ENCODE measurements at regions not wholly inside any gene's neighbourhood (a gene's known extent, or its start where the extent isn't known, plus 50 kb on each side); places are given as distances from the start of the nearest gene placed in this dataset.

DNA sequence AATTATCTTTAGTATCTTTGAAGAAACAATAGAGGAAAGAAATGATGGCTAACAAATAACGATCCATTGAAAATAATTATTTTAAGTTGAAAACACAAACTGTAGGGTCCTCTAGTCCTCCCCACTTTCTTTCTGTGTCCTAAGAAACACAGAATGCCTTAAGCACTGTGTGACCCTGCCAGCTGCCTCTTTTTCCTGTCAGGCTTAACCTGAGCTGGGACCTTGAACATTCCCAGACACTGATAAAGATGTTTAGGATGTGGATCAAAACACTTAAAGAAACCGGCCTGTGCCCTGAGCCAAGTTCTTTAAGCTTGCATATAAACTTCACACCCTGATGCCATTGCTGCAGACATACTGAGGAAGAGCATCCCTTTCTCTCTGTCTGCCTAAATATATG lies 755.4 kb upstream of the VRK2 start:
- H3K4me3 ChIP-seq (ENCODE audit: insufficient read depth, low read length, poor library complexity, severe bottlenecking), result no peak overlapping the region
- no peak overlapping the region for H3K4me2 ChIP-seq (ENCODE audit: low read depth, low read length, poor library complexity, severe bottlenecking)
- H3K36me3 ChIP-seq (ENCODE audit: low read length), result no peaks in the 10 kb centered on the region
- 0 out of 2 replicates have a peak, but pooled peaks cover 3% of the 10 kb centered on the region for H3K9me2 ChIP-seq (replicated peaks; ENCODE audit: insufficient read depth, low read length)
- no peaks in the 10 kb centered on the region for H4K20me1 ChIP-seq (ENCODE audit: low read depth, low read length)
- H3K9me3 ChIP-seq (ENCODE audit: insufficient read depth, low read length), result no peaks in the 10 kb centered on the region
- H3K79me2 ChIP-seq (ENCODE audit: insufficient read depth, low read length), result no peaks in the 10 kb centered on the region
- no peak overlapping the region for H3K9ac ChIP-seq (ENCODE audit: low read length)
- no peaks in the 10 kb centered on the region for H3K27me3 ChIP-seq (ENCODE audit: low read length)
- no peak overlapping the region for H3K27ac ChIP-seq (ENCODE audit: low read depth, low read length)
- no peaks in the 10 kb centered on the region for H3F3A ChIP-seq (ENCODE audit: insufficient read depth)
- H2AFZ ChIP-seq (ENCODE audit: low read depth, low read length, severe bottlenecking), result no peak overlapping the region
- TF ChIP-seq CTCF (IDR thresholded peaks at IDR 0.05; ENCODE audit: insufficient read depth, low read length, poor library complexity, severe bottlenecking), result no peak
- TF ChIP-seq EZH2phosphoT487 (conservative IDR thresholded peaks at IDR 0.05; ENCODE audit: low read length), result no peak

DNA sequence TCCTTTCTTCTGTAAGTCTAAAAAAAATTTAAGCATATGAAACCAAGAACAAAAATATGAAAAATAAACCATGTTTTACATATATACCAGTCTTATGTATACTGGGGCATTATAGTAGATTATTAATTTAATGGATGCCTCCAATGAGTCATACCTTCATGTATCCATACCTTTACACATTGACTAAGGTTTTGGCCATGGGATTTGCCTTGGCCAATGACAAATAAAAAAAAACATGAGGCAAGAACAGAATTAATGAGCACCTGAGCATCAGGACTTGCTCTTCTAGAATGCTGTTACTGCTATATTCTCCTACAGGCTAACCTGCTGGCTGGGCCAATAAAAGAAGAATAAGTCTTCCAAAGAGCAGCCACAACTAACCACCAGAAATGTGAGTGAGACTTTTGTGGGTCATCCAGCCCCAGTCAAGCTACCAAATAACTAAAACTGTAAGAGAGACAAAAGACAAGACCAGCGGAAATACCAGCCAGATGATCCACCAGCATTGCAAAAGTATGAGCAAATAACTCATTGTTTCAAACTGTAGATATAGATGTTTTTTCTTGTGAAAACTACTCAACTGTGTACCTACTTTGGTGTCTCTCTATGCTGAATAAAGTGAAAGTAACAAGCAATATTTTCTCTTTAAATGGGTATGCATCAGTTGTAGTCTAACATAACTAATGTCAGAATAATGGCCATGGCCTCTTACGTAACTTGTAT lies 749.6 kb upstream of the VRK2 start:
- Histone ChIP-seq H3K9me3 (ENCODE audit: insufficient read depth, low read length) (no peaks in the 10 kb centered on the region), H3K9me2 (replicated peaks; ENCODE audit: insufficient read depth, low read length) (0 out of 2 replicates have a peak, but pooled peaks cover 3% of the 10 kb centered on the region), H3K4me2 (ENCODE audit: low read depth, low read length, poor library complexity, severe bottlenecking) (no peak overlapping the region), H3K36me3 (ENCODE audit: low read length) (no peaks in the 10 kb centered on the region), H3F3A (ENCODE audit: insufficient read depth) (no peaks in the 10 kb centered on the region), H3K27ac (ENCODE audit: low read depth, low read length) (no peak overlapping the region), H3K9ac (ENCODE audit: low read length) (no peak overlapping the region), H3K27me3 (ENCODE audit: low read length) (no peaks in the 10 kb centered on the region), H4K20me1 (ENCODE audit: low read depth, low read length) (no peaks in the 10 kb centered on the region), H3K79me2 (ENCODE audit: insufficient read depth, low read length) (no peaks in the 10 kb centered on the region), H2AFZ (ENCODE audit: low read depth, low read length, severe bottlenecking) (no peak overlapping the region), H3K4me3 (ENCODE audit: insufficient read depth, low read length, poor library complexity, severe bottlenecking) (no peak overlapping the region)
- TF ChIP-seq EZH2phosphoT487 (conservative IDR thresholded peaks at IDR 0.05; ENCODE audit: low read length) (no peak), CTCF (IDR thresholded peaks at IDR 0.05; ENCODE audit: insufficient read depth, low read length, poor library complexity, severe bottlenecking) (no peak)

- no peak for TF ChIP-seq CTCF (IDR thresholded peaks at IDR 0.05; ENCODE audit: insufficient read depth, low read length, poor library complexity, severe bottlenecking)
- no peak for TF ChIP-seq EZH2phosphoT487 (conservative IDR thresholded peaks at IDR 0.05; ENCODE audit: low read length)
- Histone ChIP-seq H4K20me1 (ENCODE audit: low read depth, low read length) (no peaks in the 10 kb centered on the region), H3K27ac (ENCODE audit: low read depth, low read length) (no peak overlapping the region), H3K27me3 (ENCODE audit: low read length) (no peaks in the 10 kb centered on the region), H3K36me3 (ENCODE audit: low read length) (no peaks in the 10 kb centered on the region), H3K79me2 (ENCODE audit: insufficient read depth, low read length) (no peaks in the 10 kb centered on the region), H3K9ac (ENCODE audit: low read length) (no peak overlapping the region), H3K4me2 (ENCODE audit: low read depth, low read length, poor library complexity, severe bottlenecking) (no peak overlapping the region), H3K4me3 (ENCODE audit: insufficient read depth, low read length, poor library complexity, severe bottlenecking) (no peak overlapping the region), H3K9me3 (ENCODE audit: insufficient read depth, low read length) (no peaks in the 10 kb centered on the region), H3K9me2 (replicated peaks; ENCODE audit: insufficient read depth, low read length) (no peaks in the 10 kb centered on the region), H3F3A (ENCODE audit: insufficient read depth) (no peaks in the 10 kb centered on the region), H2AFZ (ENCODE audit: low read depth, low read length, severe bottlenecking) (no peak overlapping the region)
These were observed 732.9 kb upstream of the VRK2 start for GRCh38 chr2:57313678-57314077.

All from SU-DHL-6 (cell line).